HEK293T (cell line): ENCODE measurements at regions not wholly inside any gene's neighbourhood (a gene's known extent, or its start where the extent isn't known, plus 50 kb on each side); places are given as distances from the start of the nearest gene placed in this dataset.

Source experiments
- BHLHE40 ChIP-seq: fragments of 450-650 bp; IDR thresholded peaks from 2 replicates; pipeline ENCODE4 v1.6.1; 2016; ENCODE audit warnings: mild to moderate bottlenecking, moderate library complexity, borderline replicate concordance
- SP1 ChIP-seq: fragments of 450-650 bp; IDR thresholded peaks from 2 replicates; pipeline ENCODE4 v1.6.1; 2017
- TF ChIP-seq, protein P1 (sequence below): fragments of 450-650 bp; IDR thresholded peaks from 2 replicates; pipeline ENCODE4 v1.6.1; 2016

- TF ChIP-seq SP1 (no peak), BHLHE40 (no peak)
- TF ChIP-seq, protein P1, sequence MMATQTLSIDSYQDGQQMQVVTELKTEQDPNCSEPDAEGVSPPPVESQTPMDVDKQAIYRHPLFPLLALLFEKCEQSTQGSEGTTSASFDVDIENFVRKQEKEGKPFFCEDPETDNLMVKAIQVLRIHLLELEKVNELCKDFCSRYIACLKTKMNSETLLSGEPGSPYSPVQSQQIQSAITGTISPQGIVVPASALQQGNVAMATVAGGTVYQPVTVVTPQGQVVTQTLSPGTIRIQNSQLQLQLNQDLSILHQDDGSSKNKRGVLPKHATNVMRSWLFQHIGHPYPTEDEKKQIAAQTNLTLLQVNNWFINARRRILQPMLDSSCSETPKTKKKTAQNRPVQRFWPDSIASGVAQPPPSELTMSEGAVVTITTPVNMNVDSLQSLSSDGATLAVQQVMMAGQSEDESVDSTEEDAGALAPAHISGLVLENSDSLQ = no peak
These were observed 208.0 kb upstream of the KCNN2 start for GRCh38 chr5:114153833-114154232.
